ENCODE measurements at regions not wholly inside any gene's neighbourhood (a gene's known extent, or its start where the extent isn't known, plus 50 kb on each side); places are given as distances from the start of the nearest gene placed in this dataset.
A peak's percentile ranks its signal among the peaks of the same experiment; 100 is the strongest.

GRCh38 chr20:22700367-22700766, 116.0 kb upstream of the FOXA2 start:
- Histone ChIP-seq H3K9me3 (no peaks in the 10 kb centered on the region), H3K4me1 (no peaks in the 10 kb centered on the region), H3K27me3 (no peaks in the 10 kb centered on the region), H3K4me3 (no peak overlapping the region), H3K36me3 (no peaks in the 10 kb centered on the region), H3K27ac (no peak overlapping the region)
- intact Hi-C loops (cut with DNase I): no loop called here
- FAIRE-seq: no peak
- no peak for DNase-seq
- TF ChIP-seq CTCF (IDR thresholded peaks at IDR 0.05): no peak
- WGBS, 2 donors: 36 to 37% methylated on average over 1 of the region's 1 CpG
- peak in 1 of 4 donors; percentile 61 for ATAC-seq

- ATAC-seq: no peak
- FAIRE-seq: no peak
- WGBS, 2 donors: 41 to 50% methylated on average over 1 of the region's 1 CpG
These were observed 117.4 kb upstream of the FOXA2 start for GRCh38 chr20:22701679-22702308.

GRCh38 chr20:22703843-22704242, 119.5 kb upstream of the FOXA2 start:
- TF ChIP-seq CTCF (IDR thresholded peaks at IDR 0.05): no peak
- Histone ChIP-seq H3K36me3 (no peaks in the 10 kb centered on the region), H3K4me3 (no peak overlapping the region), H3K9me3 (no peaks in the 10 kb centered on the region), H3K27ac (no peak overlapping the region), H3K27me3 (no peaks in the 10 kb centered on the region), H3K4me1 (no peaks in the 10 kb centered on the region)
- intact Hi-C loops (cut with DNase I): no loop called here
- FAIRE-seq (no peak), DNase-seq (no peak), ATAC-seq (no peak)

More at GRCh38 chr20:22701679-22702308, 117.4 kb upstream of the FOXA2 start:
- no peaks in the 10 kb centered on the region for H3K27me3 ChIP-seq
- TF ChIP-seq CTCF (IDR thresholded peaks at IDR 0.05): no peak
- no peak overlapping the region for H3K4me3 ChIP-seq
- H3K27ac ChIP-seq: no peak overlapping the region
- H3K36me3 ChIP-seq: no peaks in the 10 kb centered on the region
- no peak for DNase-seq
- H3K9me3 ChIP-seq: no peaks in the 10 kb centered on the region
- no peaks in the 10 kb centered on the region for H3K4me1 ChIP-seq
- intact Hi-C loops (cut with DNase I): no loop called here

GRCh38 chr20:22711971-22712755, 127.8 kb upstream of the FOXA2 start:
- TF ChIP-seq CTCF (IDR thresholded peaks at IDR 0.05): no peak
- Histone ChIP-seq H3K27ac (no peak overlapping the region), H3K4me3 (no peak overlapping the region), H3K27me3 (no peaks in the 10 kb centered on the region), H3K9me3 (no peaks in the 10 kb centered on the region), H3K4me1 (no peaks in the 10 kb centered on the region), H3K36me3 (no peaks in the 10 kb centered on the region)
- 66 to 75% methylated on average over 2 of the region's 2 CpGs for WGBS, 2 donors
- FAIRE-seq (no peak), ATAC-seq (no peak), DNase-seq (no peak)
- intact Hi-C loops (cut with DNase I): no loop called here

GRCh38 chr20:22716821-22717351, 132.5 kb upstream of the FOXA2 start:
- H3K4me3 ChIP-seq: no peak overlapping the region
- DNase-seq: no peak
- 27 to 32% methylated on average over 5 of the region's 5 CpGs for WGBS, 2 donors
- no peaks in the 10 kb centered on the region for H3K4me1 ChIP-seq
- no peaks in the 10 kb centered on the region for H3K36me3 ChIP-seq
- intact Hi-C loops (cut with DNase I): no loop called here
- no peak overlapping the region for H3K27ac ChIP-seq
- no peaks in the 10 kb centered on the region for H3K9me3 ChIP-seq
- ATAC-seq: peak in 2 of 4 donors; percentile 34 to 66
- TF ChIP-seq CTCF (IDR thresholded peaks at IDR 0.05): no peak
- H3K27me3 ChIP-seq: no peaks in the 10 kb centered on the region
- no peak for FAIRE-seq
